Endodermal cell (in vitro differentiated cells): ENCODE measurements at regions not wholly inside any gene's neighbourhood (a gene's known extent, or its start where the extent isn't known, plus 50 kb on each side); places are given as distances from the start of the nearest gene placed in this dataset.

ENCODE experiments used
- DNase-seq: peaks from one replicate; pipeline ENCODE4 v3.0.0-alpha.2; 2017
- H3K27ac ChIP-seq: 2 replicates; pipeline ENCODE4 v1.5.1; 2013; ENCODE audit warnings: mild to moderate bottlenecking, low read depth, low read length, moderate library complexity
- H3K27me3 ChIP-seq: 2 replicates; pipeline ENCODE4 v1.6.1; 2013; ENCODE audit warnings: mild to moderate bottlenecking, low read length, moderate library complexity; ENCODE audit not compliant: insufficient read depth, control insufficient read depth, poor library complexity, severe bottlenecking
- H3K36me3 ChIP-seq: 2 replicates; pipeline ENCODE4 v1.7.0; 2013; ENCODE audit warnings: mild to moderate bottlenecking, low read length, moderate library complexity; ENCODE audit not compliant: control insufficient read depth, insufficient read depth
- H3K4me1 ChIP-seq: one replicate; pipeline ENCODE4 v1.7.0; 2013; ENCODE audit warnings: low read length; ENCODE audit not compliant: control insufficient read depth, insufficient read depth
- H3K4me3 ChIP-seq: 2 replicates; pipeline ENCODE4 v1.5.1; 2013; ENCODE audit warnings: mild to moderate bottlenecking, low read length, moderate library complexity
- H3K9ac ChIP-seq: 2 replicates; pipeline ENCODE4 v1.6.1; 2013; ENCODE audit warnings: mild to moderate bottlenecking, low read length, moderate library complexity; ENCODE audit not compliant: poor library complexity, severe bottlenecking; ENCODE audit errors: extremely low read depth
- H3K9me3 ChIP-seq: 2 replicates; pipeline ENCODE4 v1.6.1; 2013; ENCODE audit warnings: mild to moderate bottlenecking, low read length, moderate library complexity; ENCODE audit not compliant: control insufficient read depth
- H3K27ac Mint-ChIP-seq: 2 replicates; pipeline ENCODE4 v1.8.0; 2020; ENCODE audit warnings: mixed read lengths
- H3K27me3 Mint-ChIP-seq: 2 replicates; pipeline ENCODE4 v1.8.0; 2021; ENCODE audit warnings: mild to moderate bottlenecking, mixed read lengths; ENCODE audit not compliant: insufficient read depth
- H3K36me3 Mint-ChIP-seq: 2 replicates; pipeline ENCODE4 v1.8.0; 2020; ENCODE audit warnings: low read depth, mixed read lengths
- H3K4me1 Mint-ChIP-seq: 2 replicates; pipeline ENCODE4 v1.8.0; 2020; ENCODE audit warnings: mixed read lengths
- H3K4me3 Mint-ChIP-seq: 2 replicates; pipeline ENCODE4 v1.8.0; 2020; ENCODE audit warnings: mild to moderate bottlenecking, moderate library complexity, mixed read lengths
- H3K9me3 Mint-ChIP-seq: 2 replicates; pipeline ENCODE4 v1.8.0; 2020; ENCODE audit warnings: mild to moderate bottlenecking, mixed read lengths
- CTCF ChIP-seq: fragments of 200-600 bp; sonication (generic); conservative IDR thresholded peaks from 2 replicates; pipeline ENCODE4 v1.5.0; 2021; ENCODE audit warnings: antibody characterized with exemption, mild to moderate bottlenecking
- WGBS, 2 experiments: methylation state at CpG; one replicate each; pipeline versions ENCODE4 v1.1.5 to v1.1.7; 2013; ENCODE audit warnings: missing lambda C conversion rate in 2 of 2, mixed read lengths in 1 of 2; ENCODE audit not compliant: insufficient coverage in 1 of 2, insufficient read length in 1 of 2; 5-methylcytosine and 5-hydroxymethylcytosine counted together

- no peaks in the 10 kb centered on the region for H3K36me3 ChIP-seq
- no peak for DNase-seq
- H3K9me3 ChIP-seq = peaks cover 25% of the 10 kb centered on the region
- no peaks in the 10 kb centered on the region for H3K4me1 ChIP-seq
- no peak overlapping the region for H3K27ac Mint-ChIP-seq
- peaks cover 30% of the 10 kb centered on the region for H3K9me3 Mint-ChIP-seq
- H3K4me3 ChIP-seq = no peak overlapping the region
- no peaks in the 10 kb centered on the region for H3K27me3 Mint-ChIP-seq
- peaks cover 14% of the 10 kb centered on the region for H3K4me1 Mint-ChIP-seq
- no peaks in the 10 kb centered on the region for H3K27me3 ChIP-seq
- no peak overlapping the region for H3K9ac ChIP-seq
- no peak overlapping the region for H3K27ac ChIP-seq
- H3K36me3 Mint-ChIP-seq = peaks cover 4% of the 10 kb centered on the region
- no peak for TF ChIP-seq CTCF
- H3K4me3 Mint-ChIP-seq = no peak overlapping the region
Observed at GRCh38 chr20:22703843-22704242, 119.5 kb upstream of the FOXA2 start.

- no peak overlapping the region for H3K4me3 ChIP-seq
- H3K4me1 ChIP-seq = peaks cover 3% of the 10 kb centered on the region
- peaks cover 5% of the 10 kb centered on the region for H3K36me3 Mint-ChIP-seq
- H3K27ac ChIP-seq = no peak overlapping the region
- no peak overlapping the region for H3K9ac ChIP-seq
- no peak for TF ChIP-seq CTCF
- no peaks in the 10 kb centered on the region for H3K36me3 ChIP-seq
- H3K4me1 Mint-ChIP-seq = peaks cover 19% of the 10 kb centered on the region
- WGBS, 2 experiments = 83 to 86% methylated on average over 1 to 2 of the region's 2 CpGs
- peaks cover 16% of the 10 kb centered on the region for H3K9me3 ChIP-seq
- H3K27me3 ChIP-seq = no peaks in the 10 kb centered on the region
- H3K27ac Mint-ChIP-seq = no peak overlapping the region
- DNase-seq = no peak
- H3K4me3 Mint-ChIP-seq = no peak overlapping the region
- peaks cover 21% of the 10 kb centered on the region for H3K9me3 Mint-ChIP-seq
- H3K27me3 Mint-ChIP-seq = peaks cover 3% of the 10 kb centered on the region
Observed at GRCh38 chr20:22711971-22712755, 127.8 kb upstream of the FOXA2 start.

GRCh38 chr20:22716821-22717351, 132.5 kb upstream of the FOXA2 start:
- Mint-ChIP-seq H3K4me3 (no peak overlapping the region), H3K4me1 (peaks cover 41% of the 10 kb centered on the region), H3K36me3 (peaks cover 5% of the 10 kb centered on the region), H3K27ac (no peak overlapping the region), H3K27me3 (peaks cover 3% of the 10 kb centered on the region), H3K9me3 (peaks cover 21% of the 10 kb centered on the region)
- WGBS, 2 experiments = 81 to 88% methylated on average over 5 of the region's 5 CpGs
- Histone ChIP-seq H3K36me3 (no peaks in the 10 kb centered on the region), H3K9ac (no peak overlapping the region), H3K27me3 (no peaks in the 10 kb centered on the region), H3K27ac (no peak overlapping the region), H3K4me3 (no peak overlapping the region), H3K4me1 (no peaks in the 10 kb centered on the region), H3K9me3 (peaks cover 16% of the 10 kb centered on the region)
- DNase-seq = no peak
- no peak for TF ChIP-seq CTCF
